A673 (cell line): ENCODE measurements at regions not wholly inside any gene's neighbourhood (a gene's known extent, or its start where the extent isn't known, plus 50 kb on each side); places are given as distances from the start of the nearest gene placed in this dataset.

Source experiments
- BruUV-seq: library from RNA; stranded (reverse); fragments of 400-500 nt; replicated peaks from 2 replicates; lab custom pipeline; 2021; lab: Mats Ljungman, UMichigan
- CTCF ChIA-PET: fragments of 300-600 bp; sonication (Branson Sonifier 250); formaldehyde crosslinking; loops from one replicate; lab custom pipeline; 2022; ENCODE audit warnings: antibody characterized with exemption; lab: Charles Lee
- POLR2A ChIA-PET: fragments of 300-600 bp; sonication (Branson Sonifier 250); formaldehyde crosslinking; loops from one replicate; lab custom pipeline; 2022; ENCODE audit warnings: antibody characterized with exemption; ENCODE audit not compliant: low non-redundant PET; lab: Charles Lee
- DNase-seq: peaks from one replicate; pipeline ENCODE4 v3.0.0-alpha.2; 2015; ENCODE audit warnings: low spot score
- H3K27ac ChIP-seq: fragments of 200-600 bp; sonication (generic); 2 replicates; pipeline ENCODE4 v1.5.1; 2016; ENCODE audit warnings: mixed run types, low read depth, mild to moderate bottlenecking, mixed read lengths, antibody characterized with exemption, low read length; ENCODE audit not compliant: poor library complexity, severe bottlenecking
- H3K27me3 ChIP-seq: fragments of 200-600 bp; sonication (generic); replicated peaks from 2 replicates; pipeline ENCODE4 v1.6.1; 2017; ENCODE audit warnings: mixed run types, low read depth, mild to moderate bottlenecking, mixed read lengths, antibody characterized with exemption, low read length; ENCODE audit not compliant: insufficient read depth, poor library complexity
- H3K36me3 ChIP-seq: fragments of 200-600 bp; sonication (generic); 2 replicates; pipeline ENCODE4 v1.6.1; 2016; ENCODE audit warnings: mixed run types, mild to moderate bottlenecking, mixed read lengths, antibody characterized with exemption, low read length; ENCODE audit not compliant: insufficient read depth, poor library complexity, severe bottlenecking
- H3K4me1 ChIP-seq: fragments of 200-600 bp; sonication (generic); 2 replicates; pipeline ENCODE4 v1.6.1; 2017; ENCODE audit warnings: mixed run types, mild to moderate bottlenecking, mixed read lengths, antibody characterized with exemption, low read length; ENCODE audit not compliant: insufficient read depth, poor library complexity, severe bottlenecking
- H3K4me3 ChIP-seq: fragments of 200-600 bp; sonication (generic); 2 replicates; pipeline ENCODE4 v1.5.1; 2016; ENCODE audit warnings: low read depth, mixed run types, mild to moderate bottlenecking, mixed read lengths, low read length; ENCODE audit not compliant: poor library complexity, severe bottlenecking
- H3K9me3 ChIP-seq: fragments of 200-600 bp; sonication (generic); 2 replicates; pipeline ENCODE4 v1.6.1; 2016; ENCODE audit warnings: mixed run types, low read depth, mild to moderate bottlenecking, mixed read lengths, antibody characterized with exemption, low read length; ENCODE audit not compliant: poor library complexity, severe bottlenecking
- CTCF ChIP-seq: fragments of 300-800, 200-600 bp; sonication (generic); conservative IDR thresholded peaks from 2 replicates; pipeline ENCODE4 v1.5.1; 2017; ENCODE audit warnings: low read depth, mild to moderate bottlenecking, antibody characterized with exemption, low read length, moderate library complexity, mixed read lengths
- EZH2 ChIP-seq: fragments of 200-600 bp; sonication (generic); IDR thresholded peaks from 2 replicates; pipeline ENCODE4 v1.6.1; 2017; ENCODE audit warnings: borderline replicate concordance, low read depth, mild to moderate bottlenecking, mixed read lengths, antibody characterized with exemption, low read length; ENCODE audit not compliant: poor library complexity, severe bottlenecking
- intact Hi-C: fragments of 100-400 bp; cut with micrococcal nuclease; formaldehyde crosslinking; loops from one replicate; pipeline ENCODE4 v1.10.0; 2022; ENCODE audit not compliant: unreplicated experiment

DNA sequence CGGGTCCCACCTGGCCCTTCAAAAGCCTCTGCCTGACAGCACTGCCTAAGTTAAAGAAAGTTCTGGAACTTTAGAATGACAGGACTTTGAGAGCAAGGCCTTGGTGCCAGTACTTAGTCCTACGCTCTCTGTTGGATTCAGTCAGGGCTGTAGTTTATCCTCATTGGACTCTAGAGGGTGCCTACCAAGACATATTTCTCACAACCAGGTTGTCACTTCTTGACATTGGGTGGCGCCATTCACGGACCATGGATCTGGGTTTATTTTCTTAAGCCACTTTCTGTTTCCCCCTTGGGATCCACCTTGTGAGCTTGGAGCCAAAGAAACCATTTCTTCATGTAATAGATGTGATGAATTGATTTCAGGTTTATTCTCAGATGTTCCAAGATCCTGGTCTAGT is 787.0 kb upstream of the TBX3 start:
- TF ChIP-seq EZH2 (no peak), CTCF (no peak)
- no peak for DNase-seq
- no peaks in the 10 kb centered on the region for H3K36me3 ChIP-seq
- no TSS peak for BruUV-seq
- H3K27me3 ChIP-seq = no peaks in the 10 kb centered on the region
- CTCF ChIA-PET = no interaction called here
- no peaks in the 10 kb centered on the region for H3K9me3 ChIP-seq
- POLR2A ChIA-PET = no interaction called here
- no peak overlapping the region for H3K4me3 ChIP-seq
- no peaks in the 10 kb centered on the region for H3K4me1 ChIP-seq
- intact Hi-C loops = no loop called here
- H3K27ac ChIP-seq = no peak overlapping the region

- Histone ChIP-seq H3K27ac (no peak overlapping the region), H3K27me3 (no peaks in the 10 kb centered on the region), H3K9me3 (no peaks in the 10 kb centered on the region), H3K36me3 (no peaks in the 10 kb centered on the region), H3K4me1 (no peaks in the 10 kb centered on the region), H3K4me3 (no peak overlapping the region)
- POLR2A ChIA-PET = no interaction called here
- TF ChIP-seq CTCF = no peak
- no peak for TF ChIP-seq EZH2
- CTCF ChIA-PET = no interaction called here
- intact Hi-C loops = no loop called here
- no peak for DNase-seq
- no TSS peak for BruUV-seq
Measured at GRCh38 chr12:115470526-115470925, 786.6 kb upstream of the TBX3 start.

DNA sequence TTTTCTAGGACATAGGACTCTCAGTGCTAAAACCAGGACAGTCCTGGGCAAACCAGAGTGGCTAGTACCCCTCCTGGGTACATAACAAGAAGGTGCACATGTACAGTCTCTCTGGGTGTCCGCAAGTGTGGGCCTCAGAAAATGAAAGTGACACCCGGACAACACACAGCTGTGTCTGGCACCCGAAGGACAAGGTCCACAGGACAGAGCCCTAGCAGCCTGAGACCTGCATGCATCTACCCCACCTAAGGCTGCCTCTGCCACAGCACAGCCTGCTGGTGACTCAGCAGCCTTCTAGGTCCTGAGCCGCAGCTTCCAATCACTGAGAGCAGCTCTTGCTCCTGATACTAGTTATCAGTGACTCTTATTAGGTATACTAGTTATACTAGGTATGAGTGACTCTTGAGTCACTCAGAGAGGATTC is 784.1 kb upstream of the TBX3 start:
- no peaks in the 10 kb centered on the region for H3K27me3 ChIP-seq
- H3K4me3 ChIP-seq = no peak overlapping the region
- POLR2A ChIA-PET = no interaction called here
- TF ChIP-seq CTCF (no peak), EZH2 (no peak)
- CTCF ChIA-PET = no interaction called here
- intact Hi-C loops = no loop called here
- H3K9me3 ChIP-seq = no peaks in the 10 kb centered on the region
- no peak for DNase-seq
- BruUV-seq = no TSS peak
- H3K4me1 ChIP-seq = no peaks in the 10 kb centered on the region
- H3K36me3 ChIP-seq = no peaks in the 10 kb centered on the region
- H3K27ac ChIP-seq = no peak overlapping the region
